ENCODE measurements at regions not wholly inside any gene's neighbourhood (a gene's known extent, or its start where the extent isn't known, plus 50 kb on each side); places are given as distances from the start of the nearest gene placed in this dataset.

DNA sequence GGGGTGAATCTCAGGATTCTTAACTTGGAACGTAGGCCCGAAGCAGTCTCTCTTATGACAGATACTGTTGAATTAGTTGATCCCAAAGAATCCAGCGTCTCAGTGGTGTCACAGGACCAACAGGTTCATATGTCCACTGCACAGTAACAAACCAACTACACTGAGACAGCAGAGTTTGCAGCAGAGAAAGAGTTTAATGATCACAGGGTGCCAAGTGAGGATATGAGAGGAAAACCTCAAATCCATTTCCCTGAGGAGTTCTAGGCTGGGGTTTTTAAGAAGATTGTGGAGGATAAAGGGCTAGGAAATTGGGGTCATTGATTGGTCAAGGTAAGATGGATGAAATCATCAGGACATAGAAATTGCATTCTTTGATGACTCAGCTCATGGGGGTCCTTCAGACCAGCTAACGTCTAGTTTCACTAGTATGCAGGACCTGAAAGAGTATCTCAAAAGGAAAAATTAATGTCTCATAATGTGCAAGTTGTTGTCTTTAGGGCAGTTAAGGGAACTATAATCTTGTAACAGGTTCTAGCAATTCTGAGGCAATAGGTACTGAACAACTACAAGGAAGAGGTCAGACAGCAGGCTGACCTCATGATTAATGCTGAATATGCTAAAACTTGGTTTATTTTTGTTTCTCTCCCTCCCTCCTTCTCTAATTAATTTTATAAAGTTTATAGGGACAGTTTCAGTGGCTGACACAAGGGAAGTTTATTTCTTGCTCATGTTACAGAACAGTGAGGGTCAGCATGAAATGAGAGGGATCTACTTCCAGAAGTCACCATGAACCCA lies 310.9 kb upstream of the NEBL start:
- TF ChIP-seq POLR2A (IDR thresholded peaks at IDR 0.05; ENCODE audit: low read depth, low read length) = no peak
- no peak for TF ChIP-seq TAF1 (IDR thresholded peaks at IDR 0.05; ENCODE audit: low read depth, low read length)
- TF ChIP-seq POLR2AphosphoS5 (IDR thresholded peaks at IDR 0.05; ENCODE audit: low read depth, low read length) = no peak
- no peak for TF ChIP-seq POU2F2 (IDR thresholded peaks at IDR 0.05; ENCODE audit: low read depth, low read length)
- no peak for TF ChIP-seq SPI1 (IDR thresholded peaks at IDR 0.05; ENCODE audit: low read depth, low read length)

All from GM12891 (cell line).